Spleen (tissue), 11 donors: ENCODE measurements at regions not wholly inside any gene's neighbourhood (a gene's known extent, or its start where the extent isn't known, plus 50 kb on each side); places are given as distances from the start of the nearest gene placed in this dataset.

Source experiments
- DNase-seq: peaks from one replicate; pipeline ENCODE4 v3.0.0-alpha.2; 2020
- H3K27ac ChIP-seq, 8 donors: fragments of 200-600 bp; sonication (generic) in 7 of 8; 1 replicate in 4 of 8; 2 replicates in 4 of 8; pipeline versions ENCODE4 v1.5.0 to v1.8.0; 2016 to 2021; ENCODE audit warnings: inconsistent platforms in 4 of 8, mild to moderate bottlenecking in 4 of 8, moderate library complexity in 1 of 8
- H3K27me3 ChIP-seq, 7 donors: fragments of 200-600 bp; sonication (generic) in 6 of 7; replicated peaks in 1 of 7; 1 replicate in 4 of 7; 2 replicates in 3 of 7; pipeline versions ENCODE4 v1.5.0 to v1.8.0; 2016 to 2021; ENCODE audit warnings: inconsistent platforms in 3 of 7, mild to moderate bottlenecking in 1 of 7
- H3K36me3 ChIP-seq, 6 donors: fragments of 200-600 bp; sonication (generic) in 5 of 6; 1 replicate in 4 of 6; 2 replicates in 2 of 6; pipeline versions ENCODE4 v1.5.0 to v1.8.0; 2016 to 2021; ENCODE audit warnings: inconsistent platforms in 2 of 6
- H3K4me1 ChIP-seq, 6 donors: fragments of 200-600 bp; sonication (generic) in 5 of 6; 1 replicate in 3 of 6; 2 replicates in 3 of 6; pipeline versions ENCODE4 v1.5.0 to v1.8.0; 2016 to 2021; ENCODE audit warnings: inconsistent platforms in 3 of 6
- H3K4me3 ChIP-seq, 8 donors: fragments of 200-600 bp; sonication (generic) in 7 of 8; 1 replicate in 4 of 8; 2 replicates in 4 of 8; pipeline versions ENCODE4 v1.5.0 to v1.8.0; 2016 to 2021; ENCODE audit warnings: inconsistent platforms in 4 of 8, mild to moderate bottlenecking in 4 of 8, moderate library complexity in 2 of 8
- H3K9me3 ChIP-seq, 8 donors: fragments of 200-600 bp; sonication (generic) in 7 of 8; 1 replicate in 4 of 8; 2 replicates in 4 of 8; pipeline versions ENCODE4 v1.5.0 to v1.8.0; 2016 to 2021; ENCODE audit warnings: inconsistent platforms in 4 of 8
- POLR2A ChIP-seq, 3 donors: fragments of 450-650 bp; IDR thresholded peaks; one replicate each; pipeline ENCODE4 v1.5.1; 2017; ENCODE audit warnings: antibody characterized with exemption in 3 of 3, mild to moderate bottlenecking in 1 of 3
- POLR2AphosphoS5 ChIP-seq, 3 donors: sonication (generic); formaldehyde crosslinking; IDR thresholded peaks; one replicate each; pipeline ENCODE4 v1.5.1; 2017; ENCODE audit warnings: antibody characterized with exemption in 3 of 3
- WGBS, 5 donors: extraction: QIAGEN DNeasy Blood & Tissue Kit in 3 of 5; methylation state at CpG; one replicate each; pipeline versions ENCODE4 v1.1.5 to v1.1.7; 2013 to 2018; 5-methylcytosine and 5-hydroxymethylcytosine counted together
- intact Hi-C: fragments of 100-400 bp; cut with DNase I; formaldehyde crosslinking; loops from one replicate; pipeline ENCODE4 v1.15.0; 2023; ENCODE audit warnings: low total_unique reads
- TF ChIP-seq, protein P1 (sequence below), 11 experiments: fragments of 200-600 bp in 7 of 11; fragments of 450-650 bp in 4 of 11; sonication (generic) in 4 of 11; IDR thresholded peaks in 8 of 11; conservative IDR thresholded peaks in 3 of 11; 1 replicate in 7 of 11; 2 replicates in 4 of 11; pipeline versions ENCODE4 v1.4.0 to v1.8.0; 2016 to 2021; ENCODE audit warnings: antibody characterized with exemption in 11 of 11, inconsistent platforms in 4 of 11, mild to moderate bottlenecking in 1 of 11
- donor health status: healthy with polysubstance abuse.
- donor health status: DM: no; HTN: no; CAD: no; lungs with moderate emphysema.
- donor health status: DM: no; HTN: no; CAD: no.
- donor health status: Bipolar disorder and iron deficiency.
- donor health status: healthy.
- donor health status: DM: no; HTN: no; CAD: no.
- donor health status: DM: yes; HTN: yes; CAD: no.

DNA sequence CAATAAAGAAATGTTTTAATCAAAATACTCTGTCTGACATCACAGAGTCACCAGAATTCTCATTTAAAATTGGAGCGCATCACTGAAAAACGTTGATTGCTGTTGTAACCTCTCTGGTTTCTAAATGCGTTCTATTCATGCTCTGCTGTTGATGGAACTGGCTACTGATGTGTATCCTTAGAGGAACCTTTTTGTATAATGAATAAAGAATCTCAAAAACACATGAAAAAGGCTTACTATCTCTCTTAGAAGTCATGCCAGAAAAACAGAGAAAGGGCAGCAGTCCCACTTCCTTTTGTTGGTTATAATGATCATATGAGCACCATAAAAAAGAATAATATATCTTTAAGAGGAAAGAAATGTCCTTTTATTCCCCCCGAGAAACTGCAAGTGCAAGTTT lies 615.5 kb downstream of the TLE1 start:
- no peak for DNase-seq
- WGBS, 5 donors: 88 to 91% (median 89%) methylated on average over 4 of the region's 4 CpGs

DNA sequence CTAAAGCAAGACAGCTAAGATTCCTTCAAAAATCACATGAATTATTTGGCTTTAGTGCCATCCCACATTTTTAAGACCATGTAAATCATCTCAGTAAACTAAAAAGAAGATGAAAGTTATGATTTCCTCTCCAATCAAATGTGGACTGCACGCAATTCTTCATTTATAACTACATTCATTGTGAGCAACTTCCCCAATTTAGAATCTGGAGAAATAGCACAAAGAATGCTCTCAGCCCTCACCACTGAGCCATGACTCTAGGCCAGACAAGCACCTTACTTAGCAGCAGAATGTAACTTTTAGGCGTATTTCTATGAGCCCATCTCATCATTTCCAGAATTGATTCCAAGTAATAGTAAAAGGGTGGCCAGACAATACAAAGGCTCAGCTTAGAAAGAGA lies 616.6 kb downstream of the TLE1 start:
- peaks cover 0 to 4% (median 0%) of the 10 kb centered on the region in 8 donors for H3K9me3 ChIP-seq
- intact Hi-C loops: no loop called here
- H3K27ac ChIP-seq: no peak overlapping the region
- TF ChIP-seq POLR2A (IDR thresholded peaks at IDR 0.05) (no peak), POLR2AphosphoS5 (IDR thresholded peaks at IDR 0.05) (no peak)
- TF ChIP-seq, protein P1, sequence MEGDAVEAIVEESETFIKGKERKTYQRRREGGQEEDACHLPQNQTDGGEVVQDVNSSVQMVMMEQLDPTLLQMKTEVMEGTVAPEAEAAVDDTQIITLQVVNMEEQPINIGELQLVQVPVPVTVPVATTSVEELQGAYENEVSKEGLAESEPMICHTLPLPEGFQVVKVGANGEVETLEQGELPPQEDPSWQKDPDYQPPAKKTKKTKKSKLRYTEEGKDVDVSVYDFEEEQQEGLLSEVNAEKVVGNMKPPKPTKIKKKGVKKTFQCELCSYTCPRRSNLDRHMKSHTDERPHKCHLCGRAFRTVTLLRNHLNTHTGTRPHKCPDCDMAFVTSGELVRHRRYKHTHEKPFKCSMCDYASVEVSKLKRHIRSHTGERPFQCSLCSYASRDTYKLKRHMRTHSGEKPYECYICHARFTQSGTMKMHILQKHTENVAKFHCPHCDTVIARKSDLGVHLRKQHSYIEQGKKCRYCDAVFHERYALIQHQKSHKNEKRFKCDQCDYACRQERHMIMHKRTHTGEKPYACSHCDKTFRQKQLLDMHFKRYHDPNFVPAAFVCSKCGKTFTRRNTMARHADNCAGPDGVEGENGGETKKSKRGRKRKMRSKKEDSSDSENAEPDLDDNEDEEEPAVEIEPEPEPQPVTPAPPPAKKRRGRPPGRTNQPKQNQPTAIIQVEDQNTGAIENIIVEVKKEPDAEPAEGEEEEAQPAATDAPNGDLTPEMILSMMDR (IDR thresholded peaks at IDR 0.05 in 8 of 11, conservative IDR thresholded peaks at IDR 0.05 in 3 of 11): no peak
- no peak overlapping the region for H3K4me3 ChIP-seq
- WGBS, 5 donors: 65 to 78% (median 72%) methylated on average over 2 of the region's 2 CpGs
- no peaks in the 10 kb centered on the region for H3K36me3 ChIP-seq
- DNase-seq: no peak
- no peaks in the 10 kb centered on the region for H3K27me3 ChIP-seq
- no peaks in the 10 kb centered on the region for H3K4me1 ChIP-seq

More for the DNA sequence above, 615.5 kb downstream of the TLE1 start:
- no peaks in the 10 kb centered on the region for H3K27me3 ChIP-seq
- H3K4me3 ChIP-seq: no peak overlapping the region
- H3K36me3 ChIP-seq: no peaks in the 10 kb centered on the region
- no peak for TF ChIP-seq POLR2A (IDR thresholded peaks at IDR 0.05)
- intact Hi-C loops: no loop called here
- no peak overlapping the region for H3K27ac ChIP-seq
- peaks cover 0 to 4% (median 0%) of the 10 kb centered on the region in 8 donors for H3K9me3 ChIP-seq
- H3K4me1 ChIP-seq: no peaks in the 10 kb centered on the region

DNA sequence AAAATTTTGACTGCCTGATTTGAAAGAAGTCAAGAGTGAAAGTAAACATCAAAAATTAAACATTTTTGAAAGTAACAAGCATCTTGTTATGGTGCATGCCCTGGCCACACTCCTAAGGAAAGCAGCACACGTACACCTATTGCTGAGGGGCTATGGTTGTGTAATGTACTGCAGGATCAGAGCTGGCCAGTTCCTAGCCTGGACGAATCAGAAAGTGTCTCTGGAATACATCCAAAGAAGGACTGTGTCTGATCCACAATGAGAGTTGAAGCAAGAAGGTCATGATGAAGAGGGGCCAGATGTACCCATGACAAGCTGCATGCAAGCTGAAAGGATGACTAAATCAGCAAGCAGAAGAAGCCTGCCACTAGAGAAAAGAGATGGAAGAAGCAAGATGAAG lies 618.2 kb downstream of the TLE1 start:
- no peaks in the 10 kb centered on the region for H3K4me1 ChIP-seq
- no peak for TF ChIP-seq POLR2A (IDR thresholded peaks at IDR 0.05)
- intact Hi-C loops: no loop called here
- no peaks in the 10 kb centered on the region for H3K27me3 ChIP-seq
- no peak for DNase-seq
- no peak overlapping the region for H3K27ac ChIP-seq
- WGBS, 5 donors: 48 to 91% (median 70%) methylated on average over 2 of the region's 2 CpGs
- peaks cover 0 to 6% (median 0%) of the 10 kb centered on the region in 8 donors for H3K9me3 ChIP-seq
- H3K4me3 ChIP-seq: no peak overlapping the region
- H3K36me3 ChIP-seq: no peaks in the 10 kb centered on the region

DNA sequence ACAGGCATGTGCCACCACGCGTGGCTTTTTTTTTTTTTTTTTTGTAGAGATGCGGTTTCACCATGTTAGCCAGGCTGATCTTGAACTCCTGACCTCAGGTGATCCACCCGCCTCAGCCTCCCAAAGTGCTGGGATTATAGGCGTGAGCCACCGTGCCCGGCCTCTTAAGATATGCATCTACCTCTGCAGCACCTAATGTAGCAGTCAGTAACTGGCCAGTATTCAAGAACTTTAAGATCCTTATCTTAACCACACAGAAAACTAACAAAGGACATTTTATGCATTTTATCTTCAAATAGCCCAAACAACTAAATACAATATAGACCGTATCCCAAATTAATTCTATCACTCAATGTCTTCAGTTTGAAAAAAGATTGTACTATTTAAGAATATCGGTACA lies 618.7 kb downstream of the TLE1 start:
- DNase-seq: no peak
- 80 to 83% (median 83%) methylated on average over 9 of the region's 9 CpGs for WGBS, 5 donors

DNA sequence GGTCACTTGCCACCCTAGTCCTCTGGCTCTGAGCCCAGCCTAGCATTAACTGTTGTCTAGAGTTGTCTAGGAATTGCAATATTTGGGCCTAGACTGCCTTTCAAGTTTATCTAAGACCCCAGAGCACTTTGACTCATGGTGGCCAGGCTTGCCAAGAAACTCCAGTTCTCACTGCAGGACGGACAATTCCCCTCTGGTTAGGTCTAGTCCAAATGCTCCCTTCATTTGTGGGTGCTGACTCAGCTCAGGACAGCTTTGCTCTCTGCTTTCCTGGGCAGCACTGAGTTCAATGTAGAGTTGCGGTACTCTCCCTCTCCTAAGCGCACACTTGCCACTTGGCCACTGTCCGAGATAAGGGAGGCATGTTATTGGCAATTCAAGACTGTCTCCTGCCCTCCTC lies 619.4 kb downstream of the TLE1 start:
- DNase-seq: no peak
- TF ChIP-seq POLR2AphosphoS5 (IDR thresholded peaks at IDR 0.05) (no peak), POLR2A (IDR thresholded peaks at IDR 0.05) (no peak)
- TF ChIP-seq, protein P1 (IDR thresholded peaks at IDR 0.05 in 8 of 11, conservative IDR thresholded peaks at IDR 0.05 in 3 of 11): no peak
- Histone ChIP-seq H3K4me3 (no peak overlapping the region), H3K9me3 (peaks cover 0 to 13% (median 2%) of the 10 kb centered on the region in 8 donors), H3K27me3 (no peaks in the 10 kb centered on the region), H3K36me3 (no peaks in the 10 kb centered on the region), H3K4me1 (no peaks in the 10 kb centered on the region), H3K27ac (no peak overlapping the region)
- intact Hi-C loops: no loop called here
- WGBS, 5 donors: 87 to 95% (median 91%) methylated on average over 4 of the region's 4 CpGs

More for the DNA sequence above, 618.7 kb downstream of the TLE1 start:
- Histone ChIP-seq H3K36me3 (no peaks in the 10 kb centered on the region), H3K4me3 (no peak overlapping the region), H3K27ac (no peak overlapping the region), H3K27me3 (no peaks in the 10 kb centered on the region), H3K4me1 (no peaks in the 10 kb centered on the region), H3K9me3 (peaks cover 0 to 7% (median 0%) of the 10 kb centered on the region in 8 donors)
- no peak for TF ChIP-seq POLR2A (IDR thresholded peaks at IDR 0.05)
- no peak for TF ChIP-seq POLR2AphosphoS5 (IDR thresholded peaks at IDR 0.05)
- TF ChIP-seq, protein P1 (IDR thresholded peaks at IDR 0.05 in 8 of 11, conservative IDR thresholded peaks at IDR 0.05 in 3 of 11): no peak
- intact Hi-C loops: no loop called here
